Activated CD8-positive, alpha-beta memory T cell treated with anti-CD3 and anti-CD28 coated beads for 36 hours (primary cell): ENCODE measurements at regions not wholly inside any gene's neighbourhood (a gene's known extent, or its start where the extent isn't known, plus 50 kb on each side); places are given as distances from the start of the nearest gene placed in this dataset.
"Not testable (repeated sequence)": the region's sequence is repeated elsewhere in the genome, so short reads cannot be mapped to it uniquely, and the experiment has no call there.

Experiments
- CTCF ChIA-PET: fragments of 350-600 bp; sonication (Branson Sonifier 250); formaldehyde crosslinking; loops from one replicate; lab custom pipeline; 2021; ENCODE audit warnings: antibody characterized with exemption; lab: Charles Lee
- POLR2A ChIA-PET: fragments of 350-600 bp; sonication (Branson Sonifier 250); formaldehyde crosslinking; loops from one replicate; lab custom pipeline; 2021; ENCODE audit warnings: antibody characterized with exemption; lab: Charles Lee

DNA sequence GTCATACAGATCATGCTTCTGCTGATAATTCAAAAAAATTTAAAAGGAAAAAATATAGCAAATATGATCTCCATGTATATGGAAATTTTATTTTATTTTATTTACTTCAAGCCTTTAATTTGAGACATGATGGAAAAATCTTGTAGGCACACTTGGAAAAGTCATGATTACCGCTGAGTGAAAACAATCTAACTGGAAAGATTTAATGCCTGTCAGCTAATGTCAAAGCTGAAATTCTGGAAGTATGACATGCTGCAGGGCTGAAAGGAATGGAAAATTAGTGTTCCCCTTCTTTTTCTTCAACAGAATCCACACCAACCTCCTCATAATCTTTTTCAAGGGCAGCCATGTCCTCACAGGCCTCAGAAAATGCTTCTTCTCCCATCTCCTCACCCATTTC lies 58.2 kb downstream of the RPRM start:
- ChIA-PET POLR2A (no interaction called here), CTCF (no interaction called here)

DNA sequence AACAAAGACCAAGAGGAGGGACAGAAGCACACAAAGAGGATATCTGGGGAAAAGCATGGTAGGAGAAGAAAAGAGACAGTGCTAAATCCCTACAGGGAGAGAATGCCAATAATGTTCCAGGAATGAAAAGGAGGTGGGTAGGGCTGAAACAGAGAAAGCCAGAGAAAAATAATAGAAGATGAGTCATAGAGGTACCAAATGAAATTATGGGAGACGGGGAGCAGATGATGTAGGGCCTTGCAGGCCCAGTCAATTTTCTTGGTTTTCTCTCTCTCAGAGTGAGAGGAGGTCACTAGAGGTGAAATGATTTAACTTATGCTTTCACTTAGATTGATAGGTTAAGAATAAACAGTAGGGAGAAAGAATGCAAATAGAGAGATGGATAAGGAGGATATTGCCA lies 61.5 kb downstream of the RPRM start:
- ChIA-PET CTCF (no interaction called here), POLR2A (no interaction called here)

DNA sequence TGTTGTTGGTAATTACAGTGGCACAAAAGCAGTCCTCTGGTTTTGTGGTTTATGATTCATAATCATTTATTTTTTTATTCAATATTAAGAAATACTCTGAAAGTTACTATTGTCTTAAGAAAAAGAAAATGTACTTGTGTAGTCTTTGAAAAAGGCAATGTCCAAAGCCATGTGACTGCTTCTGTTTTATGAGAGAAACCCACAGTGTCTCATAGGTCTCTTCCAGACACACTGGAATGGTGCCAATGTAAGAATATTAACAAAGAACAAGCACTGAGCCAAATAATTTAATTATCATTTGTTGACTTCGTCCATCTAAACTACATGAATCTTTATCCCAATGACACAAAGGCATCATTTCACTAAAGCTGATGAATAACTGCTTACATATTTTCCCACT lies 62.5 kb downstream of the RPRM start:
- POLR2A ChIA-PET, result no interaction called here
- CTCF ChIA-PET, result no interaction called here

DNA sequence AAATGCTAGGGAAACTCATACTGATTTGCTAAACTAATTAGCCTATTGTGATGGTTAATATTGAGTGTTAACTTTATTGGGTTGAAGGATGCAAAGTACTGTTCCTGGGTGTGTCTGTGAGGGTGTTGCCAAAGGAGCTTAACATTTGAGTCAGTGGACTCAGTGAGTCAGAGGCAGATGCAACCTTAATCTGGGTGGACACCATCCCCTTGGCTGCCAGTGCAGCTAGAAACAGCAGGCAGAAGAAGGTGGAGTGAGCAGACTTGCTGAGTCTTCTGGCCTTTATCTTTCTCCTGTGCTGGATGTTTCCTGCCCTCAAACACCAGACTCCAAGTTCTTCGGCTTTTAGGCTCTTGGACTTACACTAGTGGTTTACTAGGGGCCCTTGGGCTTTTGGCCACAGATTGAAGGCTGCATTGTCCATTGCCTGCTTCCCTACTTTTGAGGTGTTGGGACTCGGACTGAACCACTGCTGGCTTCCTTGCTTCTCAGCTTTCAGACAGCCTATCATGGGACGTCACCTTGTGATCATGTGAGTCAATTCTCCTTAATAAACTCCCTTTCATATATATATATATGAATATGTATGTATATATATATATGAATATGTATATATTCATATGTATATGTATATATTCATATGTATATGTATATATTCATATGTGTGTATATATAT lies 69.7 kb downstream of the RPRM start:
- ChIA-PET CTCF (no interaction called here), POLR2A (no interaction called here)

DNA sequence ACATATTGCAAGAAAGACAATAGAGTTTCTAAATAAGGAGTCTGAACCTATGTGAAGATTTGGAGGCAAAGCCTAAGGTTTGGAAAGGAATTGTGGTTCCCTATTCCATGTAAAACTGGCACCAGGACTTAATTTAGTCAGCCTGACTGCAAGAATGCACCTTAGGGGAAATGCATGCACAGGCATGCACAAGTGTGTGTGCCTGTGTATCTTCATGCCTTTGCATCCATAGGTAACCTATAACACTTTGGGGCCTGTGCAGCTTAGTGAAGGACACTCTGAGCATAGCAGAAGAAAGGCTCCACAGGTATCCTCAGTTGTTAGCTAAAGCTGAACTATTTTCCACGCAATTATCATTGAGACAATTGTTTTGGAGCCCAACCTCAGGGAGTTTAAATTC lies 73.4 kb downstream of the RPRM start:
- POLR2A ChIA-PET, result no interaction called here
- CTCF ChIA-PET, result interaction anchor here (0.6 kb wide), 1 partner anchor 201 kb away, joined by 3 read pairs; no protein-coding TSS in a partner anchor

DNA sequence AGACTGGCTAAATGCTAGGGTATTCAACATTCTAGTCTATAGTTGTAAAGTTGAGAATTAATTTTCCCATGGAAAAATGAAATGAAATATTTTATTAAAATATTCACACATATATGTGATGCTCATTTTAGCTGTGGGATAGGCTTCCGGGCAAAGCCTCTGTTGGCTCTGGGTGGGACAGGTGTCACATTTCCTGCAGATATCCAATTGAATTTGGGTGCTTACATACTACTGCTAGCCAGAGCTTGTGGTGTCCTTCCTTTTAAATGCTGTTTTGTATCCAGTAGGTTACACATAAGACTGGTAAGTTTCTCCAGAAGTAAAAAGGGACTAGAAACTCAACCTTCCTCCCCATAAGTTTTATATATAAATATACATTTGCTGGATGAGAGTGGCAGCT lies 73.8 kb downstream of the RPRM start:
- ChIA-PET CTCF (interaction anchor here (0.6 kb wide), 1 partner anchor 202 kb away, joined by 3 read pairs; no protein-coding TSS in a partner anchor), POLR2A (no interaction called here)

DNA sequence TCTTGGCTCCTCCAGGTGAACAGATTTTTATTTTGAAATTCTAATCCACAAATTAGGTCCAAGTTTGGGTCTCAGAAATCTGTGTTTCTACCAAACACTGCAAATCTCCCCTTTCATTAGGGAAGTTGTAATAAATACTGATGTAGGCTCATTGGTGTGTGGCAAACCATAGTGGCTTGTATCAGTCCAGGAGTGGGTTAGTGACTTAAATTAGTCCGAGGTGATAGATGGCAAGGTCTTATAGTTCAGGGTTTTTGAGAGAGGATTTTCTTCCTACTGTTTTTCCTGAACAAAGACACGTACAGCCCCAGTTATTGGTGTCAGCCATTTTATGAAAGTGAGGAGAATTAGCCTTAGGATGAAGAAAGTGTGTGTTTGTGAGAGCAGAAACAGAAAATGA lies 74.6 kb downstream of the RPRM start:
- POLR2A ChIA-PET, result no interaction called here

DNA sequence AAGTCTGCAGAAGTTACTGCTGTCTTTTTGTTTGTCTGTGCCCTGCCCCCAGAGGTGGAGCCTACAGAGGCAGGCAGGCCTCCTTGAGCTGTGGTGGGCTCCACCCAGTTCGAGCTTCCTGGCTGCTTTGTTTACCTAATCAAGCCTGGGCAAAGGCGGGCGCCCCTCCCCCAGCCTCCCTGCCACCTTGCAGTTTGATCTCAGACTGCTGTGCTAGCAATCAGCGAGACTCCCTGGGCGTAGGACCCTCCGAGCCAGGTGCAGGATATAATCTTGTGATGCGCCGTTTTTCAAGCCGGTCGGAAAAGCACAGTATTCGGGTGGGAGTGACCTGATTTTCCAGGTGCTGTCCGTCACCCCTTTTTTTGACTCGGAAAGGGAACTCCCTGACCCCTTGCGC lies 75.2 kb downstream of the RPRM start:
- CTCF ChIA-PET, POLR2A ChIA-PET: not testable (repeated sequence)

More for the DNA sequence above, 74.6 kb downstream of the RPRM start:
- CTCF ChIA-PET, result no interaction called here

DNA sequence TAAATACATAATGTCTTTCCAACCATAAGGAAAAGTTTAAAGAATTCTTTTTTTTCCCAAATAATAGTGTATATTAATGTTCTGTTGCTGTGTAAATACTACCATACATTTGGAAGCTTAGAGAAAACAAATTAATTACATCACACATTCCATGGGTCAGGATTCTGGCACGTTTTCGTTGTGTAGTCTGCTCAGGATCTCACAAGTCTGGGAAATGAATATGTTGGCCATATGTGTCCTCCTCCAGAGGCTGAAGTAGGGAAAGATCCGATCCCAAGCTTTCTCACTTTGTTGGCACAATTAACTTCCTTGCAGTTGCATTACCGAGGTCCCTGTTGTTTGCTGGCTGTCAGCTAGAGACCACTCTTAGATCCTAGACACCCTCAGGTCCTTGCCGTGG lies 83.9 kb downstream of the RPRM start:
- ChIA-PET POLR2A (no interaction called here), CTCF (no interaction called here)

DNA sequence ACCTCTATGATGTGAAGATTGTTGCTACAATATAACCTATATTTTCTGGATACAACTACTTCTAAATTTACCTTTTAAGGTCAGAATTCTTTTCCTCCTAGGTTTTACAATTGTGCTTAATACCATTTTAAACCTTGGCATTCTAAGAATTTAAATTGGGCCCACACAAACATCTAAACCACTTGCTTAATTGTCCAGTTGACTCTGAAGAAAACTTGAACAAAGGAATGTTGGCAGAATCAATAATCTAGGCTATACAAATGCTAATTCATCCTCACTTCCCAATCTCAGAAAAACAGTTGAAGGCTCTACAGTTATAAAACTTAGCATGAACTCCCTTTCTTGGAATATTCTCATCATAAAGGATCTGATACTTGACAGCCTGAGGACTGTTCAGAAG lies 84.3 kb downstream of the RPRM start:
- POLR2A ChIA-PET, result no interaction called here
- CTCF ChIA-PET, result no interaction called here

DNA sequence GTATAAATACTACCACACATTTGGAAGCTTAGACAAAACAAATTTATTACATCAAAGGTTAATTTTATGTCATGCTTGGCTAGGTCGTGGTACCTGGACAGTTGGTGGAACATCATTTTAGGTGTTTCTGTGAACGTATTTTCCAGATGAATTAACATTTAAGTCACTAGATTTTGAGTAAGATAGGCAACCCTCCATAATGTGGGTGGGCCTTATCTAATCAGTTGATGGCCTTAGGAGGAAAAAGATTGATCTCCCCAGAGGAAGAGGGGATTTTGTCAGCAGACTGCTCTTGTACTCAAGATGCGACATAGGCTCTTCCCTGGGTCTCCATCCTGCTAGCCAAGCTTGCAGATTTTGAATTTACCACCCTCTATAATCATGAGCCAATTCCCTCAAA lies 85.0 kb downstream of the RPRM start:
- ChIA-PET POLR2A (no interaction called here), CTCF (no interaction called here)

DNA sequence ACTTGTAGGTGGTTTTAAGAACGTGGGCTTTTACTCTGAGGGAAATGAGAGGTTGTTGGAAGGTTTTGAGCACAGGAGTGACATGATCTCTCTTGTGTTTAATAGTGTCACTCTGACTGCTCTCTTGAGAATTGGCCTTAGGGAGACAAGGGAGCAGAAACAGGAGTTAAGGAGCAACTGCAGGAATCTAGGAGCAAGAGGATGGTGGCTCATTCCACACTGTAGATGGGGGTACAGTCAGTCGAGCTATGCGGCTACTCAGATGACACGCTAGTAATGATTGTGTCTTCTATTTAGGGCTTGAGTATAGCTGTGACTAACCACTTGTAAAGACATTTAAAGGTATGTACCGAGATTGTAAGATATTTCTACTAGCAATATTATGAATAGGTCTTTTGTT lies 87.4 kb downstream of the RPRM start:
- ChIA-PET POLR2A (no interaction called here), CTCF (no interaction called here)

DNA sequence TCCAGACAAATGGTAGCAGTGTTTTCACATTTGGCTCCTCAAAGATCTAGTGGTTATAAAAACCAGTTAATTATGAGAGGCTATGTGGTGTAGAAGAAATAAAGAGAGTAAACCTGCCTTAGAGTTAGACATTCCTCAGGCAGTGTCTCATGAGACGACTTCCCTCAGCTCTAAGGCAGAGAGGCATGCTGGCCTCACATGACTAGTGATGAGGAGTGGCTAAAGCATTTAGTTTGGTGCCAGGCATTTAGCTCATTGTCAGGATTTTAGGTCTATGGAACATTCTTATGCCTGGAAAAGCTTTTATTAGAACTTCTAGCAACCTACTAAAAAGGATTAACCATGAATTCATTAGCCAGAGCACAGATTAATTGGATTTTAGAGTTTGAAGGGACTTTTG lies 90.3 kb downstream of the RPRM start:
- ChIA-PET CTCF (no interaction called here), POLR2A (no interaction called here)

DNA sequence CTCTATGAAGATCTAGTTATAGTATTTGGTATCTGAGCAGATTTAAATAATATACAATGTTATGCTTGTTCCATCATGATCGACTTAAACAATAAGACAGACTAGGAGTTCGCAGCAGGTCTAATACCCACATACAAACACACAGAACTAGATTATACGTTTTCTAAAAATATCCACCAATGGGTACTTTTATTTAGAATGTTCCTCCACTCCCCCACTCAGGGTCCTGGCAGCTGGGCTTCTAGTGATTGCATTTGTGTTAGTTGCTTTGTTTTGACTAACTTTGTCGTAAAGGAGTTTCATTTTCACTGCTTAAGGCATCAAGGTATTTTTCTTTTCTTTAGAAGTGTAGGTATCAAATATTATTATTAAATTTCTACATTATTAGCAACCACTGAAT lies 91.4 kb downstream of the RPRM start:
- ChIA-PET POLR2A (no interaction called here), CTCF (no interaction called here)

DNA sequence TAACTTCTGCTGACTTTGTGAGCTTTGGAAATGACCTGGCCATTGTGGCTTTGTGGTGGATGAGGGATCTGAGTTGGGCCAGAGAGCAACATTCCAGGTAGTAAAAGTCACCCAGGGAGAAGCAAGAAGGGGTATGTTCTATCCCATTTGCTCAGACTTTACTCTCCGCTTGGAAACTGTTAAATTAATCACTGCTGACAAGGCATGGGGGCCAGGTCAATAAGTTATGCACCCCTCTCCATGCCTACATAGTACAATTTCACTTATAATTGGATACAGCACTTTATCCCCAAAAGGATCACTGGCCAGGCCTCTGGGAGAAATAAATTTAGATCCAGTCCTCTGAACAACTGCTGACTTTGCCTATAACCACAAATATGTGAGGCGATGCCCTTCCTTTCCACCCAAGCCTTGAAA lies 92.1 kb downstream of the RPRM start:
- ChIA-PET CTCF (no interaction called here), POLR2A (no interaction called here)

DNA sequence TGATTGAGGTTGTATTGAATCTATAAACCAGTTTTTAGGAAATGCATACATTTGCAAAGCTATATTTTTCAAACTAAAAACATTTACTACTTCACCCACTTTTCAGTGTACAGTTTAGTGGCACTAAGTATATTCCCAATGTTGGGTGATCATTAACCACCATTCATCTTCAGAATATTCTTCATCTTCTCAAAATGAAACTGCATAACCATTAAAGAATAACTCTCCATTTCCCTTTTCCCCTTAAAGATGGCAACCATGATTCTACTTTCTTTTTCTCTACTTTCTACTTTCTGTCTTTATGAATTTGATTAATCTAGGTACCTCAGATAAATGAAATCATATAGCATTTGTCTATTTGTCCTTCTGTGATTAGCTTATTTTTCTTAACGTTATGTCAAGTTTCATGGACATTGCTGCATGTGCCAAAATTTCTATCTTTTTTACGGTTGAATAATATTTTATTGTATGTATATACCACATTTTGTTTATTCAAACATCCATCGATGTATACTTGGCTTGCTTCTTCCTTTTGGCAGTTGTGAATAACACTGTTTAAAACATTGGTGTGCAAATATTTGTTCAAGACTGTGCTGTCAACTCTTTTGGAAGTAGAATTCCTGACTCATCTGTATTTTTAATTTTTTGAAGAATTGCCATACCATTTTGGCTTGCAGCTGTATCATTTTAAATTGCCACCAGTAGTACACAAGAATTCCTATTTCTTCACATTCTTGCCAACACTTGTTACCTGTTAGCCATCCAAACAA lies 104.9 kb downstream of the RPRM start:
- ChIA-PET POLR2A (no interaction called here), CTCF (no interaction called here)

DNA sequence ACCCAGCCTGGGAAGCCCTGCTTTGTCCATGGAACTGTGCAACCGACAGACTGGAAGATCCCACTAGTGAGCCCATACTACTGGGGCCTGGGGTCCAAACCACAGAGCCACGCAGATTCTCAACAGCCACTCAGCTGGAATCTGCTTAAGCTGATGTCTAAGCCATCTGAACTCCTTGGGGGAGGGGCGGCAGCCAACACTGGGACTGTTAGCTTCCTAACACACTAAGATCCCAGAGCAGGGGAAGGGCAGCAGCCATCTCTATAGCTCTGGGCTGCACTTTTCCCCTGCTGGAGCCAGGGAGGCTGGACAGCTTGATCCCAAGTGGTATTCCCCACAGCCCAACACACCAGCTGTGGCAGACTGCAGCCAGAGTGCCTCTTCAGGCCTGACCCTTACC lies 118.3 kb downstream of the RPRM start:
- ChIA-PET CTCF (no interaction called here), POLR2A (no interaction called here)

DNA sequence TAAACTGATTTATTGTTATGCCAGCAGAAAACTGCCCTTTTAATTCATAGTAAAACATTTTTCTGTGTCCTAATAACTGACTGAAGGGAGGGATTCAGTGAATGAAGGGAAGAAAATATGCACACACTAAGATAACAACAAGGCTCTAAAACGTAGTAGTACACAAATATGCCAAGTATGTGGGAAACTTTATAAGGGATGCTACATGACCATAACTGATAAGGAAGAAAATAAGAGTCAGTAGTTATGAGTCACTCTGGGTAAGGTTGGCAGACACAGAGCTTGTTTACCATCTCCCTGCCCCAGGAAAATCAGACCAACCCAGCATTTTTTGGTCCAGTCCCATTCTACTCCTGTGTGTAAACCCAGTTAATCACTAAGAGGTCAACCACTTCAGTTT lies 124.2 kb downstream of the RPRM start:
- ChIA-PET POLR2A (no interaction called here), CTCF (no interaction called here)

DNA sequence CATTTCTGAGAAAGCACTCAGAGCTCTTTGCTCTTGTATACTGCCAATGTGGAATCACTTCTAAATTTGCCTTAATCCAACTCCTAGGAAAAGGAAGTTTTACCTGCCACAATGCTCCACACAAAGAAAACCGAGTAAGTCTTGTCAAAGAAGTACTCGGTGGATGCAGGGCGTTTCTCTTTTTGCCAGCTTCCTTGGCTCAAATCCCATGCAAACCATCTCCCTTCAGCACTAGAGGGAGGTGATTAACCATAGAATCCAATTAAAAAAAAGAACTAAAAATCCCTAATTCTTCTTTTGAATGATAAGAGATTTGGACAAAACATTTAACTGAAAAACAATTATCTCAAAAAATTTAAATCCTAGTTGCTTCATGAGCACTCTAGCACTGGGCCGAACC lies 129.0 kb downstream of the RPRM start:
- POLR2A ChIA-PET, result no interaction called here
- CTCF ChIA-PET, result no interaction called here

DNA sequence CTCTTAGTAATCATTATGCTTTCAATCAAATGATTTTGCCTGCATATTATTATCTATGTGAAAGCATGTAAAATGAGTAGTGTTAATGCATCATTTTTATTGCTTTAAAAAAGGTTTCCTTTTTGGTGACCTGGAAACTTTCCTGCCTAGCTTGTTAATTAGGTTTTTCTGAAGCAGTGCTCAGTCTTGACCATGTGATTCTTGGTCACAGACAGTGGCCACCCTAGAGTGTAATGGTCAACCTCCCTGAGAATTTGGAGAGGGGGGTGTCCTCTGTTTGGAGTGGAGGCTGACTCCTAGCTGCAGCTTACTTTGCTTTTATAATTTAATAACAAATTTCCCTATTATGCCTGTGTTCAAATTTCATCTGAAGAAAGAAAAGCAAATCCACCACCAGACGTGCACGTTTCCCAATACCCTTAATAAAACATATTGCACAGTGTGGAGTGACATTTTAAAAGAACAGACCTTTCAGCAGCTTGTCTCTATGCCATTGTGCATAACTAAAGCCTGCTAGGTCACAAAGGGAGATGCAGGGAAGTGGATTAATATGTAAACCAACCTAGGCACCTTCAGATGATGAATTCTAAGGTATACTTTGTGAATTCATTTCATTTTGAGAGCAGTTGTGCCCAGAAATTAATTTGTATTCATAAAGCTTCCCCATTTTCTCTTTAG lies 130.6 kb downstream of the RPRM start:
- POLR2A ChIA-PET, result no interaction called here
- CTCF ChIA-PET, result no interaction called here

DNA sequence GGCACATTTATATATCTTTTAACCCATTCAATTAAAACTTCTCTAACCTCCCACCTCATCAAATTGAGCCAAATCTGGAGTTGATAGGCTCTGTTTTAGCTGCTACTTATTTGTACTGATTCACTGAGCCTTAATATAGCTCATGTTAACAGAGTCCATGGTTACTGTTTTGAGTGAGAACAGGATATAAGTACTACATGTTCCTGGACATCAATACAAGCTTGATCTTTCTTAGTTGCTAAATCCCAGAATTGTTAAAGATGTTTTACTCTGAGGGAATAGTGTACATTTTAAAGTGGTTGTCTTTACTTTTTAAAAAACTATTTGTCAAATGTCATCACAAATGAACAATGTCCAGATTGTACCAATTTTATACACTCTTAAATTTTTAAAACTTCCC lies 157.7 kb downstream of the RPRM start:
- POLR2A ChIA-PET, result no interaction called here
- CTCF ChIA-PET, result no interaction called here
